H9 (cell line): ENCODE measurements at regions not wholly inside any gene's neighbourhood (a gene's known extent, or its start where the extent isn't known, plus 50 kb on each side); places are given as distances from the start of the nearest gene placed in this dataset.

Source experiments
- DNase-seq: peaks from one replicate; pipeline ENCODE4 v3.0.0-alpha.2; 2017
- H2AFZ ChIP-seq: one replicate; pipeline ENCODE4 v1.6.1; 2013; ENCODE audit warnings: mild to moderate bottlenecking, low read length, control low read depth, moderate library complexity
- H2AK5ac ChIP-seq: 2 replicates; pipeline ENCODE4 v1.6.1; 2013; ENCODE audit warnings: low read length, control low read depth, mixed read lengths; ENCODE audit not compliant: insufficient read length
- H2BK120ac ChIP-seq: one replicate; pipeline ENCODE4 v1.6.1; 2013; ENCODE audit warnings: low read depth, mild to moderate bottlenecking, low read length, control low read depth, inconsistent platforms; ENCODE audit not compliant: poor library complexity, severe bottlenecking
- H2BK12ac ChIP-seq: 2 replicates; pipeline ENCODE4 v1.6.1; 2013; ENCODE audit warnings: low read length, control low read depth, mixed read lengths, low read depth; ENCODE audit not compliant: insufficient read length
- H2BK15ac ChIP-seq: 2 replicates; pipeline ENCODE4 v1.6.1; 2013; ENCODE audit warnings: low read depth, low read length, control low read depth
- H2BK20ac ChIP-seq: one replicate; pipeline ENCODE4 v1.6.1; 2013; ENCODE audit warnings: low read depth, mild to moderate bottlenecking, low read length, control low read depth, inconsistent platforms; ENCODE audit not compliant: poor library complexity, severe bottlenecking
- H2BK5ac ChIP-seq: 2 replicates; pipeline ENCODE4 v1.6.1; 2013; ENCODE audit warnings: low read length, control low read depth, mixed read lengths; ENCODE audit not compliant: insufficient read length
- H3K14ac ChIP-seq: 2 replicates; pipeline ENCODE4 v1.6.1; 2013; ENCODE audit warnings: low read length, control low read depth; ENCODE audit not compliant: insufficient read depth
- H3K18ac ChIP-seq: 2 replicates; pipeline ENCODE4 v1.6.1; 2013; ENCODE audit warnings: low read depth, mild to moderate bottlenecking, mixed read lengths, low read length, control low read depth; ENCODE audit not compliant: insufficient read length
- H3K23ac ChIP-seq: 2 replicates; pipeline ENCODE4 v1.6.1; 2013; ENCODE audit warnings: low read length, control low read depth, mixed read lengths, low read depth; ENCODE audit not compliant: insufficient read length
- H3K23me2 ChIP-seq: 2 replicates; pipeline ENCODE4 v1.6.1; 2013; ENCODE audit warnings: low read depth, mild to moderate bottlenecking, mixed read lengths, low read length, control low read depth; ENCODE audit not compliant: insufficient read length, poor library complexity, severe bottlenecking
- H3K27ac ChIP-seq: 2 replicates; pipeline ENCODE4 v1.5.1; 2013; ENCODE audit warnings: low read length, control low read depth, mixed read lengths, low read depth; ENCODE audit not compliant: insufficient read length
- H3K27me3 ChIP-seq: 2 replicates; pipeline ENCODE4 v1.6.1; 2013; ENCODE audit warnings: low read length, control low read depth, inconsistent platforms; ENCODE audit not compliant: insufficient read depth
- H3K4ac ChIP-seq: 2 replicates; pipeline ENCODE4 v1.6.1; 2013; ENCODE audit warnings: low read depth, mild to moderate bottlenecking, control low read depth, inconsistent platforms, low read length, moderate library complexity
- H3K4me1 ChIP-seq: 2 replicates; pipeline ENCODE4 v1.6.1; 2013; ENCODE audit warnings: low read length, control low read depth, inconsistent platforms; ENCODE audit not compliant: insufficient read depth
- H3K4me2 ChIP-seq: 2 replicates; pipeline ENCODE4 v1.6.1; 2013; ENCODE audit warnings: low read length, control low read depth, mixed read lengths; ENCODE audit not compliant: insufficient read length, insufficient read depth
- H3K56ac ChIP-seq: 2 replicates; pipeline ENCODE4 v1.6.1; 2013; ENCODE audit warnings: low read depth, mild to moderate bottlenecking, mixed read lengths, low read length, control low read depth; ENCODE audit not compliant: insufficient read length
- H3K79me1 ChIP-seq: 2 replicates; pipeline ENCODE4 v1.6.1; 2013; ENCODE audit warnings: low read depth, mild to moderate bottlenecking, moderate library complexity, low read length, control low read depth, inconsistent platforms; ENCODE audit not compliant: insufficient read depth, poor library complexity, severe bottlenecking
- H3K79me2 ChIP-seq: 2 replicates; pipeline ENCODE4 v1.6.1; 2013; ENCODE audit warnings: low read length, control low read depth, inconsistent platforms; ENCODE audit not compliant: insufficient read depth
- H3K9ac ChIP-seq: 2 replicates; pipeline ENCODE4 v1.6.1; 2013; ENCODE audit warnings: low read length, control low read depth, mixed read lengths; ENCODE audit not compliant: insufficient read length; ENCODE audit errors: extremely low read depth
- H3K9me3 ChIP-seq: one replicate; pipeline ENCODE4 v1.6.1; 2013; ENCODE audit warnings: low read depth, low read length, inconsistent platforms; ENCODE audit not compliant: control insufficient read depth
- H3T11ph ChIP-seq: one replicate; pipeline ENCODE4 v1.6.1; 2013; ENCODE audit warnings: mild to moderate bottlenecking, low read length, control low read depth, inconsistent platforms
- H4K20me1 ChIP-seq: one replicate; pipeline ENCODE4 v1.6.1; 2013; ENCODE audit not compliant: control insufficient read depth, insufficient read length, insufficient read depth
- H4K5ac ChIP-seq: 2 replicates; pipeline ENCODE4 v1.6.1; 2013; ENCODE audit warnings: low read depth, mild to moderate bottlenecking, mixed read lengths, low read length, control low read depth; ENCODE audit not compliant: insufficient read length
- H4K8ac ChIP-seq: replicated peaks from 2 replicates; pipeline ENCODE4 v1.6.1; 2013; ENCODE audit warnings: low read length, control low read depth, mixed read lengths, low read depth; ENCODE audit not compliant: insufficient read length
- H4K91ac ChIP-seq: 2 replicates; pipeline ENCODE4 v1.6.1; 2013; ENCODE audit warnings: low read depth, mild to moderate bottlenecking, moderate library complexity, mixed read lengths, low read length, control low read depth; ENCODE audit not compliant: insufficient read length
- H3K27ac Mint-ChIP-seq, 3 experiments: 2 replicates in 2 of 3; 3 replicates in 1 of 3; pipeline ENCODE4 v1.8.0; 2020 to 2021; ENCODE audit warnings: mixed read lengths in 3 of 3, mild to moderate bottlenecking in 1 of 3, moderate library complexity in 1 of 3
- H3K27me3 Mint-ChIP-seq: 2 replicates; pipeline ENCODE4 v1.8.0; 2021; ENCODE audit warnings: low read depth, mild to moderate bottlenecking, moderate library complexity, mixed read lengths
- H3K36me3 Mint-ChIP-seq, 3 experiments: 2 replicates in 2 of 3; 3 replicates in 1 of 3; pipeline ENCODE4 v1.8.0; 2020 to 2021; ENCODE audit warnings: low read depth in 3 of 3, mixed read lengths in 3 of 3; ENCODE audit not compliant: insufficient read depth in 1 of 3
- H3K4me1 Mint-ChIP-seq, 2 experiments: 2 replicates each; pipeline ENCODE4 v1.8.0; 2020; ENCODE audit warnings: mixed read lengths in 2 of 2
- H3K4me3 Mint-ChIP-seq, 2 experiments: 2 replicates in 1 of 2; 3 replicates in 1 of 2; pipeline ENCODE4 v1.8.0; 2020 to 2021; ENCODE audit warnings: mild to moderate bottlenecking in 2 of 2, mixed read lengths in 2 of 2, moderate library complexity in 1 of 2
- H3K9me3 Mint-ChIP-seq, 2 experiments: 2 replicates in 1 of 2; 3 replicates in 1 of 2; pipeline ENCODE4 v1.8.0; 2020; ENCODE audit warnings: mild to moderate bottlenecking in 2 of 2, mixed read lengths in 2 of 2, moderate library complexity in 1 of 2
- CTCF ChIP-seq: fragments of 200-600 bp; sonication (generic); conservative IDR thresholded peaks from 3 replicates; pipeline ENCODE4 v1.8.0; 2021; ENCODE audit warnings: antibody characterized with exemption, mild to moderate bottlenecking
- WGBS: extraction: QIAGEN DNeasy Blood & Tissue Kit; methylation state at CpG from one replicate; pipeline ENCODE4 v1.1.7; 2013; ENCODE audit warnings: missing lambda C conversion rate, low lambda C conversion rate, mixed read lengths; ENCODE audit not compliant: insufficient read length; ENCODE audit errors: extremely low coverage; 5-methylcytosine and 5-hydroxymethylcytosine counted together

DNA sequence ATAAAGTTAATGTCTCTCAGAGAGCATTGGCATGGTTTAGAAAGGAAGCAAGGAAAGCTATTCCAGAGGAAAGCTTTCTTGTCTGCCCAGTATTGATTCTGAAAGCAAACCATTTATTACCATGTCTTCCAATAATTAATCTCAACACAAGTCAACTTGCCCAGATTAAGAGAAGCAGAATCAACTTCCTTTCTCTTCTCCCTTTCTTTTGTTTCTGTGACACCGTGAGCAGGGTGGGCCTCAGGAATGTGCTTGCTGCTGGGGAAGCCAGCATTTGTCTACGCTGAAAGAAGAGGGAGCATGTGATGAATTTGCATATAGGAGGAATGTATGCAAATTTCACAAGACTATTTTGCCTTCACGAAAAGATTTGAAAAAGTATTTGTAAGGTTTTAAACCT, 368.6 kb upstream of the ROPN1 start:
- Mint-ChIP-seq H3K27me3 (no peaks in the 10 kb centered on the region), H3K9me3 (0 out of 5 replicates have a peak, but pooled peaks cover 0 to 2% of the 10 kb centered on the region in 2 experiments), H3K4me1 (peaks cover 25 to 28% of the 10 kb centered on the region in 2 experiments), H3K4me3 (no peak overlapping the region), H3K27ac (peak overlapping the region; percentile 79 to 96 (median 88); a peak in 5 of 7 replicates), H3K36me3 (peaks cover 0 to 2% (median 0%) of the 10 kb centered on the region in 3 experiments; a peak in 2 of 7 replicates)
- Histone ChIP-seq H2BK12ac (no peak overlapping the region), H3K79me2 (no peaks in the 10 kb centered on the region), H3K4me2 (no peak overlapping the region), H2BK120ac (no peak overlapping the region), H4K8ac (no peak overlapping the region), H3K79me1 (no peaks in the 10 kb centered on the region), H4K91ac (no peak overlapping the region), H3K9me3 (no peaks in the 10 kb centered on the region), H3K14ac (no peak overlapping the region), H3K18ac (peak overlapping the region; percentile 11), H3K4ac (no peak overlapping the region), H2BK5ac (no peak overlapping the region), H3T11ph (no peak overlapping the region), H3K23ac (no peak overlapping the region), H2BK20ac (no peak overlapping the region), H3K27ac (no peak overlapping the region), H3K9ac (no peak overlapping the region), H3K23me2 (no peaks in the 10 kb centered on the region), H4K20me1 (no peaks in the 10 kb centered on the region), H3K56ac (no peak overlapping the region), H3K27me3 (no peaks in the 10 kb centered on the region), H2AK5ac (no peak overlapping the region), H2AFZ (no peak overlapping the region), H2BK15ac (no peak overlapping the region), H3K4me1 (peaks cover 6% of the 10 kb centered on the region; the same call in 1 of the 2 replicates), H4K5ac (no peak overlapping the region)
- no peak for TF ChIP-seq CTCF
- DNase-seq = peak; percentile 72
- no CpG with 5 or more reads among the region's 3 CpGs for WGBS
